ENCODE measurements at regions not wholly inside any gene's neighbourhood (a gene's known extent, or its start where the extent isn't known, plus 50 kb on each side); places are given as distances from the start of the nearest gene placed in this dataset.
A peak's percentile ranks its signal among the peaks of the same experiment; 100 is the strongest.

GRCh38 chr13:99039718-99040280 lies 61.9 kb upstream of the DOCK9 start:
- no peak overlapping the region for H3K9ac ChIP-seq (ENCODE audit: insufficient read depth, low read length)
- no peaks in the 10 kb centered on the region for H4K20me1 ChIP-seq (ENCODE audit: control insufficient read depth, extremely low read depth, insufficient read depth, low read length)
- H3K4me1 ChIP-seq (ENCODE audit: control insufficient read depth, extremely low read depth, insufficient read depth, low read length), result no peaks in the 10 kb centered on the region
- H3K27ac ChIP-seq (ENCODE audit: insufficient read depth, low read length), result no peak overlapping the region
- H3K27me3 ChIP-seq (ENCODE audit: control insufficient read depth, insufficient read depth, low read length), result no peaks in the 10 kb centered on the region
- DNase-seq (ENCODE audit: low read depth in 2 of 2), result no peak
- H3K79me2 ChIP-seq (ENCODE audit: control insufficient read depth, insufficient read depth, low read length), result no peaks in the 10 kb centered on the region
- H3K9me3 ChIP-seq (ENCODE audit: control insufficient read depth, insufficient read depth, low read depth, low read length), result no peaks in the 10 kb centered on the region
- TF ChIP-seq EZH2 (IDR thresholded peaks at IDR 0.05; ENCODE audit: low read length, missing control alignments) (no peak), CTCF (conservative IDR thresholded peaks at IDR 0.05 in 1 of 2, IDR thresholded peaks at IDR 0.05 in 1 of 2; ENCODE audit: low read depth in 1 of 2, low read length in 2 of 2) (no peak)
- no peak overlapping the region for H3K4me2 ChIP-seq (ENCODE audit: extremely low read depth, insufficient read depth, low read length)
- H3K36me3 ChIP-seq (ENCODE audit: control insufficient read depth, insufficient read depth, low read length), result no peaks in the 10 kb centered on the region
- no peak overlapping the region for H3K4me3 ChIP-seq (replicated peaks in 1 of 4; ENCODE audit: control extremely low read depth in 1 of 4, insufficient read depth in 1 of 4, low read depth in 3 of 4, low read length in 4 of 4)
- H2AFZ ChIP-seq (ENCODE audit: low read length), result no peak overlapping the region

GRCh38 chr13:99040536-99041131 lies 62.8 kb upstream of the DOCK9 start:
- no peak for TF ChIP-seq EZH2 (IDR thresholded peaks at IDR 0.05; ENCODE audit: low read length, missing control alignments)
- TF ChIP-seq CTCF (conservative IDR thresholded peaks at IDR 0.05 in 1 of 2, IDR thresholded peaks at IDR 0.05 in 1 of 2; ENCODE audit: low read depth in 1 of 2, low read length in 2 of 2), result no peak
- no peak overlapping the region for H3K9ac ChIP-seq (ENCODE audit: insufficient read depth, low read length)
- H3K27me3 ChIP-seq (ENCODE audit: control insufficient read depth, insufficient read depth, low read length), result no peaks in the 10 kb centered on the region
- H3K36me3 ChIP-seq (ENCODE audit: control insufficient read depth, insufficient read depth, low read length), result no peaks in the 10 kb centered on the region
- DNase-seq (ENCODE audit: low read depth in 2 of 2), result no peak
- H3K4me3 ChIP-seq (replicated peaks in 1 of 4; ENCODE audit: control extremely low read depth in 1 of 4, insufficient read depth in 1 of 4, low read depth in 3 of 4, low read length in 4 of 4), result no peak overlapping the region
- H3K4me1 ChIP-seq (ENCODE audit: control insufficient read depth, extremely low read depth, insufficient read depth, low read length), result no peaks in the 10 kb centered on the region
- H4K20me1 ChIP-seq (ENCODE audit: control insufficient read depth, extremely low read depth, insufficient read depth, low read length), result no peaks in the 10 kb centered on the region
- no peak overlapping the region for H3K27ac ChIP-seq (ENCODE audit: insufficient read depth, low read length)
- H3K79me2 ChIP-seq (ENCODE audit: control insufficient read depth, insufficient read depth, low read length), result no peaks in the 10 kb centered on the region
- H3K4me2 ChIP-seq (ENCODE audit: extremely low read depth, insufficient read depth, low read length), result no peak overlapping the region
- H3K9me3 ChIP-seq (ENCODE audit: control insufficient read depth, insufficient read depth, low read depth, low read length), result no peaks in the 10 kb centered on the region
- H2AFZ ChIP-seq (ENCODE audit: low read length), result no peak overlapping the region

GRCh38 chr13:99041337-99041736 lies 63.5 kb upstream of the DOCK9 start:
- Histone ChIP-seq H3K27me3 (ENCODE audit: control insufficient read depth, insufficient read depth, low read length) (no peaks in the 10 kb centered on the region), H3K4me1 (ENCODE audit: control insufficient read depth, extremely low read depth, insufficient read depth, low read length) (peaks cover 2% of the 10 kb centered on the region), H3K79me2 (ENCODE audit: control insufficient read depth, insufficient read depth, low read length) (no peaks in the 10 kb centered on the region), H2AFZ (ENCODE audit: low read length) (no peak overlapping the region), H4K20me1 (ENCODE audit: control insufficient read depth, extremely low read depth, insufficient read depth, low read length) (no peaks in the 10 kb centered on the region), H3K9ac (ENCODE audit: insufficient read depth, low read length) (no peak overlapping the region), H3K4me2 (ENCODE audit: extremely low read depth, insufficient read depth, low read length) (no peak overlapping the region), H3K9me3 (ENCODE audit: control insufficient read depth, insufficient read depth, low read depth, low read length) (no peaks in the 10 kb centered on the region), H3K27ac (ENCODE audit: insufficient read depth, low read length) (no peak overlapping the region), H3K36me3 (ENCODE audit: control insufficient read depth, insufficient read depth, low read length) (no peaks in the 10 kb centered on the region), H3K4me3 (replicated peaks in 1 of 4; ENCODE audit: control extremely low read depth in 1 of 4, insufficient read depth in 1 of 4, low read depth in 3 of 4, low read length in 4 of 4) (no peak overlapping the region)
- TF ChIP-seq CTCF (conservative IDR thresholded peaks at IDR 0.05 in 1 of 2, IDR thresholded peaks at IDR 0.05 in 1 of 2; ENCODE audit: low read depth in 1 of 2, low read length in 2 of 2) (no peak), EZH2 (IDR thresholded peaks at IDR 0.05; ENCODE audit: low read length, missing control alignments) (no peak)
- DNase-seq (ENCODE audit: low read depth in 2 of 2), result peak in 1 of 2 donors; percentile 50

All from fibroblast of lung (primary cell).